PC-3 (cell line): ENCODE measurements at regions not wholly inside any gene's neighbourhood (a gene's known extent, or its start where the extent isn't known, plus 50 kb on each side); places are given as distances from the start of the nearest gene placed in this dataset.

Experiments used
- ATAC-seq: fragments of 200-7000 bp; cut with Tn5 transposase; 2 replicates; pipeline ENCODE4 v1.9.1; 2020; ENCODE audit warnings: mild to moderate bottlenecking, moderate library complexity
- BruUV-seq: library from RNA; stranded (reverse); fragments of 400-500 nt; replicated peaks from 2 replicates; lab custom pipeline; 2021; lab: Mats Ljungman, UMichigan
- CTCF ChIA-PET: fragments of 300-600 bp; sonication (Branson Sonifier 250); formaldehyde crosslinking; loops from one replicate; lab custom pipeline; 2022; ENCODE audit warnings: antibody characterized with exemption; lab: Charles Lee
- POLR2A ChIA-PET: fragments of 300-600 bp; sonication (Branson Sonifier 250); formaldehyde crosslinking; loops from one replicate; lab custom pipeline; 2022; ENCODE audit warnings: antibody characterized with exemption; ENCODE audit not compliant: unreplicated experiment; lab: Charles Lee
- DNase-seq: peaks from one replicate; pipeline ENCODE4 v3.0.0-alpha.2; 2015
- H2AFZ ChIP-seq: fragments of 300-600 bp; sonication (generic); 2 replicates; pipeline ENCODE4 v1.6.0; 2016; ENCODE audit warnings: antibody characterized with exemption, low read length
- H3F3A ChIP-seq: fragments of 300-600 bp; sonication (generic); one replicate; pipeline ENCODE4 v1.6.0; 2017; ENCODE audit warnings: antibody characterized with exemption, low read length, control low read depth, mild to moderate bottlenecking; ENCODE audit not compliant: unreplicated experiment
- H3K27ac ChIP-seq: fragments of 300-600 bp; sonication (generic); 2 replicates; pipeline ENCODE4 v1.5.1; 2016; ENCODE audit warnings: mild to moderate bottlenecking, low read length
- H3K27me3 ChIP-seq: fragments of 300-600 bp; sonication (generic); 2 replicates; pipeline ENCODE4 v1.6.1; 2016; ENCODE audit warnings: low read length, mixed read lengths
- H3K36me3 ChIP-seq: fragments of 300-600 bp; sonication (generic); 2 replicates; pipeline ENCODE4 v1.6.1; 2016; ENCODE audit warnings: low read depth, mixed run types, low read length, mixed read lengths
- H3K4me1 ChIP-seq: fragments of 300-600 bp; sonication (generic); 2 replicates; pipeline ENCODE4 v1.5.1; 2016; ENCODE audit warnings: low read length; ENCODE audit not compliant: insufficient read depth
- H3K4me2 ChIP-seq: fragments of 300-600 bp; sonication (generic); 2 replicates; pipeline ENCODE4 v1.6.0; 2016; ENCODE audit warnings: low read length
- H3K4me3 ChIP-seq: fragments of 300-600 bp; sonication (generic); 2 replicates; pipeline ENCODE4 v1.5.1; 2016; ENCODE audit warnings: mild to moderate bottlenecking, low read length, mixed read lengths
- H3K79me2 ChIP-seq: fragments of 300-600 bp; sonication (generic); 2 replicates; pipeline ENCODE4 v1.6.1; 2017; ENCODE audit warnings: low read length, mixed read lengths
- H3K9ac ChIP-seq: fragments of 300-600 bp; sonication (generic); 2 replicates; pipeline ENCODE4 v1.6.0; 2016; ENCODE audit warnings: mild to moderate bottlenecking, low read length
- H3K9me2 ChIP-seq: fragments of 300-600 bp; sonication (generic); replicated peaks from 2 replicates; pipeline ENCODE4 v1.6.1; 2016; ENCODE audit warnings: mixed run types, low read length, mixed read lengths
- H3K9me3 ChIP-seq: fragments of 300-600 bp; sonication (generic); 2 replicates; pipeline ENCODE4 v1.6.1; 2016; ENCODE audit warnings: low read length, mixed read lengths
- H4K20me1 ChIP-seq: fragments of 300-600 bp; sonication (generic); 2 replicates; pipeline ENCODE4 v1.6.1; 2016; ENCODE audit warnings: low read length, mixed read lengths
- EZH2 ChIP-seq: fragments of 300-600 bp; sonication (generic); IDR thresholded peaks from one replicate; pipeline ENCODE4 v1.6.1; 2017; ENCODE audit warnings: antibody characterized with exemption, mild to moderate bottlenecking, low read length; ENCODE audit not compliant: unreplicated experiment
- EZH2phosphoT487 ChIP-seq: fragments of 300-600 bp; sonication (generic); IDR thresholded peaks from 2 replicates; pipeline ENCODE4 v1.6.1; 2018; ENCODE audit warnings: mild to moderate bottlenecking, antibody characterized with exemption, low read length, borderline replicate concordance
- intact Hi-C: fragments of 100-400 bp; cut with micrococcal nuclease; formaldehyde crosslinking; loops from 2 replicates; pipeline ENCODE4 v1.9.0; 2023
- TF ChIP-seq, protein P1 (sequence below): fragments of 300-600 bp; sonication (generic); conservative IDR thresholded peaks from 2 replicates; pipeline ENCODE4 v1.5.1; 2017; ENCODE audit warnings: antibody characterized with exemption, low read depth, mild to moderate bottlenecking, low read length

DNA sequence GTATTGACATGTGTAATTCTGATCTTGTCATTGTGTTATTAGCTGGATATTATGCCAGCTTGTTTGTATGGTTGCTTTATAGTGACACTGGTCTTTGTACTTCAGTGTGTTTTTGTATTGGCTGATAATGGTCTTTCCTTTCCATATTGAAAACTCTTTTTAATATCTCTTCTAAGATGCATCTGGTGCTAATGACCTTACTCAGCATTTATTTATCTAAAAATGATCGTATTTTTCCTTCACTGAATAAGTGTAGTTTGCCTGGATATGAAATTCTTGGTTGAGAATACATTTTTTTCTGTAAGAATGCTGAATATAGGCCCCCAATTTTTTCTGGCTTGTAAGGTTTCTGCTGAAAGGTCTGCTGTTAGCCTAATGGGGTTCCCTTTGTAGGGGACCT lies 465.5 kb upstream of the TMPRSS15 start:
- Histone ChIP-seq H3K9me3 (no peaks in the 10 kb centered on the region), H3K9ac (no peak overlapping the region), H3K4me2 (no peak overlapping the region), H4K20me1 (no peaks in the 10 kb centered on the region), H2AFZ (no peak overlapping the region), H3K9me2 (no peaks in the 10 kb centered on the region), H3K79me2 (no peaks in the 10 kb centered on the region), H3F3A (no peaks in the 10 kb centered on the region), H3K27ac (no peak overlapping the region), H3K4me3 (no peak overlapping the region), H3K36me3 (no peaks in the 10 kb centered on the region), H3K27me3 (no peaks in the 10 kb centered on the region), H3K4me1 (no peaks in the 10 kb centered on the region)
- BruUV-seq, result no TSS peak
- ChIA-PET POLR2A (no interaction called here), CTCF (no interaction called here)
- DNase-seq, result no peak
- TF ChIP-seq EZH2 (no peak), EZH2phosphoT487 (no peak)
- TF ChIP-seq, protein P1, sequence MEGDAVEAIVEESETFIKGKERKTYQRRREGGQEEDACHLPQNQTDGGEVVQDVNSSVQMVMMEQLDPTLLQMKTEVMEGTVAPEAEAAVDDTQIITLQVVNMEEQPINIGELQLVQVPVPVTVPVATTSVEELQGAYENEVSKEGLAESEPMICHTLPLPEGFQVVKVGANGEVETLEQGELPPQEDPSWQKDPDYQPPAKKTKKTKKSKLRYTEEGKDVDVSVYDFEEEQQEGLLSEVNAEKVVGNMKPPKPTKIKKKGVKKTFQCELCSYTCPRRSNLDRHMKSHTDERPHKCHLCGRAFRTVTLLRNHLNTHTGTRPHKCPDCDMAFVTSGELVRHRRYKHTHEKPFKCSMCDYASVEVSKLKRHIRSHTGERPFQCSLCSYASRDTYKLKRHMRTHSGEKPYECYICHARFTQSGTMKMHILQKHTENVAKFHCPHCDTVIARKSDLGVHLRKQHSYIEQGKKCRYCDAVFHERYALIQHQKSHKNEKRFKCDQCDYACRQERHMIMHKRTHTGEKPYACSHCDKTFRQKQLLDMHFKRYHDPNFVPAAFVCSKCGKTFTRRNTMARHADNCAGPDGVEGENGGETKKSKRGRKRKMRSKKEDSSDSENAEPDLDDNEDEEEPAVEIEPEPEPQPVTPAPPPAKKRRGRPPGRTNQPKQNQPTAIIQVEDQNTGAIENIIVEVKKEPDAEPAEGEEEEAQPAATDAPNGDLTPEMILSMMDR, result no peak
- no peak for ATAC-seq
- intact Hi-C loops, result no loop called here

DNA sequence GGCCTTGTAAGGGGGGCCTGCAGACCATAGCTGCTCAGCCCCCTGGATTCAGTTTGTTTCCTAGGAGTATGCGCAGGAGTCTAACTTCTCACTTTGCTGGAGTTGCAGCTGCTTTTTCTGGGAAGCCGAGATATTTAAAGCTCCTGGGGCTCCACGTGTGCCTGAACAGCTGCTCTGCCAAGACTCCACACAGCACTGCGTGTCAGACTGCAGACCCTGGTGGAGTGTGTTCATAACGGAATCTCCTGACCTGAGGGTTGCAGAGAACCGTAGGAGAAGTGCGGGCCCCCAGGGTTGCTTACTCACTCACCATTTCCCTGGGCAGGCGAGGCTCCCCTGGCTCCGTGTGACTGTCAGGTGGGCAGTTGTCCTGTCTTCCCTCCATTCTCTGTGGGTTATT lies 474.3 kb upstream of the TMPRSS15 start:
- H3K36me3 ChIP-seq, result no peaks in the 10 kb centered on the region
- no peak overlapping the region for H2AFZ ChIP-seq
- H3K4me1 ChIP-seq, result no peaks in the 10 kb centered on the region
- H3K4me3 ChIP-seq, result no peak overlapping the region
- H3K79me2 ChIP-seq, result no peaks in the 10 kb centered on the region
- ATAC-seq (no peak), DNase-seq (no peak)
- ChIA-PET CTCF (no interaction called here), POLR2A (no interaction called here)
- H4K20me1 ChIP-seq, result no peaks in the 10 kb centered on the region
- TF ChIP-seq EZH2 (no peak), EZH2phosphoT487 (no peak)
- TF ChIP-seq, protein P1, result no peak
- no peak overlapping the region for H3K4me2 ChIP-seq
- H3K9me3 ChIP-seq, result peaks cover 5% of the 10 kb centered on the region
- H3K9me2 ChIP-seq, result no peaks in the 10 kb centered on the region
- no peaks in the 10 kb centered on the region for H3K27me3 ChIP-seq
- intact Hi-C loops, result no loop called here
- no TSS peak for BruUV-seq
- no peaks in the 10 kb centered on the region for H3F3A ChIP-seq
- H3K27ac ChIP-seq, result no peak overlapping the region
- H3K9ac ChIP-seq, result no peak overlapping the region

- TF ChIP-seq, protein P1, result no peak
- TF ChIP-seq EZH2phosphoT487 (no peak), EZH2 (no peak)
- Histone ChIP-seq H3K4me2 (no peak overlapping the region), H4K20me1 (no peaks in the 10 kb centered on the region), H3K36me3 (no peaks in the 10 kb centered on the region), H3K27ac (no peak overlapping the region), H3K79me2 (no peaks in the 10 kb centered on the region), H2AFZ (no peak overlapping the region), H3F3A (no peaks in the 10 kb centered on the region), H3K4me1 (no peaks in the 10 kb centered on the region), H3K9me2 (no peaks in the 10 kb centered on the region), H3K9ac (no peak overlapping the region), H3K9me3 (peaks cover 3% of the 10 kb centered on the region), H3K27me3 (no peaks in the 10 kb centered on the region), H3K4me3 (no peak overlapping the region)
- POLR2A ChIA-PET, result no interaction called here
- intact Hi-C loops, result no loop called here
- CTCF ChIA-PET, result no interaction called here
- no TSS peak for BruUV-seq
- no peak for ATAC-seq
- DNase-seq, result no peak
Measured at GRCh38 chr21:18887922-18888602, 484.5 kb upstream of the TMPRSS15 start.
